Keratinocyte (primary cell): ENCODE measurements at regions not wholly inside any gene's neighbourhood (a gene's known extent, or its start where the extent isn't known, plus 50 kb on each side); places are given as distances from the start of the nearest gene placed in this dataset.
"Not testable (repeated sequence)": the region's sequence is repeated elsewhere in the genome, so short reads cannot be mapped to it uniquely, and the experiment has no call there.

ENCODE experiments used
- CTCF ChIP-seq, 3 experiments: IDR thresholded peaks in 1 of 3; conservative IDR thresholded peaks in 1 of 3; optimal IDR thresholded peaks in 1 of 3; 2 replicates in 2 of 3; 3 replicates in 1 of 3; pipeline versions ENCODE3 to v1.5.1; 2011; ENCODE audit warnings: low read length in 3 of 3, mild to moderate bottlenecking in 3 of 3, moderate library complexity in 2 of 3, control low read depth in 1 of 3, inconsistent platforms in 1 of 3; ENCODE audit not compliant: insufficient read depth in 2 of 3; ENCODE audit errors: extremely low read depth in 1 of 3
- EZH2 ChIP-seq: IDR thresholded peaks from one replicate; pipeline ENCODE4 v1.6.1; 2012; ENCODE audit warnings: inconsistent platforms, mild to moderate bottlenecking, low read length, moderate library complexity

GRCh38 chr6:57708061-57708460, 390.6 kb downstream of the PRIM2 start:
- not testable (repeated sequence) for TF ChIP-seq CTCF (optimal IDR thresholded peaks at IDR 0.05 in 1 of 3, IDR thresholded peaks at IDR 0.05 in 1 of 3, conservative IDR thresholded peaks at IDR 0.05 in 1 of 3; ENCODE audit: extremely low read depth in 1 of 3, insufficient read depth in 2 of 3, low read length in 3 of 3); EZH2
